T-cell (primary cell): ENCODE measurements at regions not wholly inside any gene's neighbourhood (a gene's known extent, or its start where the extent isn't known, plus 50 kb on each side); places are given as distances from the start of the nearest gene placed in this dataset.

Experiments used
- ATAC-seq, 4 experiments: fragments of 200-7000 bp in 3 of 4; fragments of 150-1000 bp in 1 of 4; cut with Tn5 transposase; replicated peaks in 1 of 4; 1 replicate in 3 of 4; 2 replicates in 1 of 4; pipeline ENCODE4 v1.10.0; 2021; ENCODE audit warnings: moderate library complexity in 3 of 4, mild to moderate bottlenecking in 2 of 4, moderate number of reproducible peaks in 1 of 4
- CTCF ChIA-PET, 2 donors: fragments of 300-600 bp; sonication (Branson Sonifier 250); formaldehyde crosslinking; loops; one replicate each; lab custom pipeline; 2022; ENCODE audit warnings: antibody characterized with exemption in 2 of 2; lab: Charles Lee
- POLR2A ChIA-PET, 2 donors: fragments of 300-600 bp; sonication (Branson Sonifier 250); formaldehyde crosslinking; loops; one replicate each; lab custom pipeline; 2022; ENCODE audit warnings: antibody characterized with exemption in 2 of 2; lab: Charles Lee
- DNase-seq, 35 experiments: peaks; one replicate each; pipeline versions ENCODE4 v3.0.0 to v3.0.0-alpha.2; 2013 to 2023
- H3K27ac ChIP-seq: one replicate; pipeline ENCODE4 v1.5.1; 2013; ENCODE audit warnings: low read length
- H3K27me3 ChIP-seq, 2 experiments: replicated peaks in 1 of 2; 1 replicate in 1 of 2; 2 replicates in 1 of 2; pipeline versions ENCODE4 v1.6.1 to v1.7.0; 2013; ENCODE audit warnings: low read length in 1 of 2, mixed read lengths in 1 of 2; ENCODE audit not compliant: control insufficient read depth in 2 of 2, insufficient read depth in 2 of 2; ENCODE audit errors: extremely low read depth in 1 of 2
- H3K36me3 ChIP-seq, 2 donors: 1 replicate in 1 of 2; 2 replicates in 1 of 2; pipeline versions ENCODE4 v1.6.1 to v1.7.0; 2013; ENCODE audit warnings: low read length in 1 of 2; ENCODE audit not compliant: control insufficient read depth in 2 of 2, insufficient read depth in 1 of 2; ENCODE audit errors: extremely low read depth in 1 of 2
- H3K4me1 ChIP-seq, 2 experiments: 1 replicate in 1 of 2; 2 replicates in 1 of 2; pipeline versions ENCODE4 v1.6.1 to v1.7.0; 2013; ENCODE audit warnings: low read length in 2 of 2, mixed read lengths in 1 of 2; ENCODE audit not compliant: insufficient read depth in 2 of 2, control insufficient read depth in 1 of 2; ENCODE audit errors: extremely low read depth in 1 of 2
- H3K4me3 ChIP-seq, 2 donors: 1 replicate in 1 of 2; 2 replicates in 1 of 2; pipeline versions ENCODE4 v1.5.1 to v1.7.0; 2013; ENCODE audit warnings: mild to moderate bottlenecking in 2 of 2, low read length in 1 of 2, moderate library complexity in 1 of 2; ENCODE audit not compliant: control insufficient read depth in 1 of 2; ENCODE audit errors: extremely low read depth in 1 of 2
- H3K9me3 ChIP-seq: 2 replicates; pipeline ENCODE4 v1.7.0; 2013
- H3K27ac Mint-ChIP-seq, 2 donors: one replicate each; pipeline ENCODE4 v1.8.0; 2020 to 2021; ENCODE audit warnings: mild to moderate bottlenecking in 2 of 2, mixed read lengths in 2 of 2
- H3K27me3 Mint-ChIP-seq, 2 donors: one replicate each; pipeline ENCODE4 v1.8.0; 2021 to 2022; ENCODE audit warnings: mixed read lengths in 2 of 2
- H3K36me3 Mint-ChIP-seq: one replicate; pipeline ENCODE4 v1.8.0; 2021; ENCODE audit warnings: mixed read lengths
- H3K4me1 Mint-ChIP-seq, 3 donors: one replicate each; pipeline ENCODE4 v1.8.0; 2020 to 2022; ENCODE audit warnings: mixed read lengths in 3 of 3, mild to moderate bottlenecking in 1 of 3
- H3K4me3 Mint-ChIP-seq, 3 donors: one replicate each; pipeline ENCODE4 v1.8.0; 2020 to 2022; ENCODE audit warnings: mild to moderate bottlenecking in 3 of 3, mixed read lengths in 3 of 3, moderate library complexity in 3 of 3
- H3K9me3 Mint-ChIP-seq, 3 donors: one replicate each; pipeline ENCODE4 v1.8.0; 2020 to 2022; ENCODE audit warnings: mixed read lengths in 3 of 3
- WGBS: methylation state at CpG from one replicate; pipeline ENCODE4 v1.1.5; 2013; ENCODE audit warnings: missing lambda C conversion rate; ENCODE audit not compliant: insufficient coverage; 5-methylcytosine and 5-hydroxymethylcytosine counted together

DNA sequence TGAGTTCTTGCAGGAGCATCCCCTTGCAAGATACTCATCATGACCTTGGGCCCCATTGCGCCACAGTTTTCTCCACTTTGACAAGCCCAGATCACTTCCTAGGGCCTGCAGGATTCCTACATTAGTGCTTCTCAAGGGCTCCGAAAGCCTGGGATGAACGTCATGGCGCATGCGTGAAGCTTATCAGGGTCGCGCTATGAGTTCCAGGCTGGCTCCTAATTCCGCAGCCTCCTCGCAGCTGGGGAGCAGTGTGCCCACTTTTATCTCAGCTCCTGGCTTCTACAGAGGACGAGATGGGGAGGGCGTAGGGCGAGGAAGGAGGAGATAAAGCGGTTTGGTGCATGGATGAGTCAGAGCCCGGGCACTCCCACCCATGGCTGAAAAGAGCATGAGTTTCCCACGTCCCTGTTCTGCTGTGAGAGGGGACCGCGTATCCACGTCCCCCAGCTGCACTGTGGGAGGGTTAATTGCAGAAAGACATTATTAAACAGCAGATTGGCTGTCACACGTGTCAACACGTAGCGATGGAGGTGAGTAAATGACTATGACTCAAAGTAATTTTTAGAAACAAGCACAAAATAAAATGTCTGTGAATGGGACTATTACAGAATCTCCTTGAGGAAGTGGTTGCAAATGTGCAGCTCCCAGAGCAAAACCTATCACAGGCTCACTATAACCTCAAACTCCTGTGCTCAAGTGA is 72.9 kb upstream of the DSP start:
- Mint-ChIP-seq H3K36me3 (no peaks in the 10 kb centered on the region), H3K27ac (no peak overlapping the region), H3K9me3 (peaks cover 0 to 3% (median 0%) of the 10 kb centered on the region in 3 donors), H3K4me1 (peaks cover 0 to 6% (median 1%) of the 10 kb centered on the region in 3 donors), H3K27me3 (peaks cover 0 to 5% of the 10 kb centered on the region in 2 donors), H3K4me3 (peak overlapping the region in 1 of 3 donors; percentile 58)
- WGBS, result 66% methylated on average over 16 of the region's 21 CpGs
- Histone ChIP-seq H3K27me3 (peaks cover 0 to 4% of the 10 kb centered on the region in 2 experiments), H3K9me3 (no peaks in the 10 kb centered on the region), H3K36me3 (no peaks in the 10 kb centered on the region), H3K4me3 (no peak overlapping the region), H3K27ac (no peak overlapping the region), H3K4me1 (no peaks in the 10 kb centered on the region)
- POLR2A ChIA-PET, result interaction anchor here in 1 of 2 donors (0.7 kb wide), 1 partner anchor 10 kb away, joined by 7 read pairs; no protein-coding TSS in a partner anchor
- CTCF ChIA-PET, result no interaction called here
- DNase-seq (no peak), ATAC-seq (peak in 1 of 4 experiments; percentile 52)

DNA sequence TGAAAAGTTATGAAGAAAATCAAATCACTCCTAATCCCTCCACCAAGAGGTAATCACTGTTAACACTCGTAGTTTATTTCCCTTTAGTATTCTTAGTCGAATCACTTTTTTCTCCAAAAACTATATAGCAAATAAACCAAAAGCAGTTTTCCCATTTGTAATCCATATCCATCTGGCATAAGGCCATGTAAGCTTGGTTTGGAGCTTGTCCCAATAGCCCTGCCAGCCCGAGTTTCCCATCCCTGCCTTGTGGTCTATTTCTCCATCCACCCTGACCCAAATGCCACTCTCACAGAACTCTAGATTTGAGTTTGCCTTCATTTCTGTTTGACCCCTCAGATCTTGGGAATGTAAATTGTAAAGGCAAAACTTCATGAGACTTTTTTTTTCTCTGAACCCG is 71.8 kb upstream of the DSP start:
- CTCF ChIA-PET, result no interaction called here
- no peaks in the 10 kb centered on the region for H3K36me3 Mint-ChIP-seq
- H3K9me3 Mint-ChIP-seq, result peaks cover 0 to 3% (median 0%) of the 10 kb centered on the region in 3 donors
- POLR2A ChIA-PET, result no interaction called here
- H3K9me3 ChIP-seq, result no peaks in the 10 kb centered on the region
- no peak overlapping the region for H3K4me3 ChIP-seq
- peaks cover 0 to 6% (median 1%) of the 10 kb centered on the region in 3 donors for H3K4me1 Mint-ChIP-seq
- H3K27ac Mint-ChIP-seq, result no peak overlapping the region
- no peaks in the 10 kb centered on the region for H3K4me1 ChIP-seq
- WGBS, result 76% methylated on average over 2 of the region's 4 CpGs
- H3K27ac ChIP-seq, result no peak overlapping the region
- no peak for DNase-seq
- no peak overlapping the region for H3K4me3 Mint-ChIP-seq
- ATAC-seq, result no peak
- H3K27me3 Mint-ChIP-seq, result peaks cover 0 to 7% of the 10 kb centered on the region in 2 donors
- H3K36me3 ChIP-seq, result no peaks in the 10 kb centered on the region
- H3K27me3 ChIP-seq, result peaks cover 0 to 4% of the 10 kb centered on the region in 2 experiments

DNA sequence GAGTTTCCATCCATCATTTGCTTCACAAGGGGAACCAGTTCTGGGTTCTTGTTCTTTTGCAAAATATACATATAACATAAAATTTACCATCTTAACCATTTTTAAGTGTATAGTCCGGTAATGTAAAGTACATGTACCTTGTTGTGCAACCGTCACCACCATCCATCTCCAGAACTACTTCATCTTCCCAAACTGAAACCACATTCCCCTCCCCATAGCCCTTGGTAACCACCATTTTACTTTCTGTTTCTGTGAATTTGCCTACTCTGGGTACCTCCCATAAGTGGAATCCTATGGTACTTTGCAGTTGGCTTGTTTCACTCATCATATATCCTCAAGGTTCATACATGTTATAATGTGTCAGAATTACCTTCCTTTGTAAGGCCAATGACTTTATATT is 70.3 kb upstream of the DSP start:
- H3K27me3 ChIP-seq, result peaks cover 0 to 4% of the 10 kb centered on the region in 2 experiments
- ChIA-PET POLR2A (no interaction called here), CTCF (no interaction called here)
- no peak overlapping the region for H3K27ac ChIP-seq
- H3K36me3 ChIP-seq, result no peaks in the 10 kb centered on the region
- no peaks in the 10 kb centered on the region for H3K9me3 ChIP-seq
- WGBS, result no CpG with 5 or more reads among the region's 2 CpGs
- Mint-ChIP-seq H3K9me3 (peaks cover 0 to 3% (median 0%) of the 10 kb centered on the region in 3 donors), H3K4me3 (no peak overlapping the region), H3K27me3 (peaks cover 0 to 7% of the 10 kb centered on the region in 2 donors), H3K4me1 (peaks cover 0 to 6% (median 1%) of the 10 kb centered on the region in 3 donors), H3K27ac (no peak overlapping the region), H3K36me3 (no peaks in the 10 kb centered on the region)
- no peaks in the 10 kb centered on the region for H3K4me1 ChIP-seq
- H3K4me3 ChIP-seq, result no peak overlapping the region
- DNase-seq (no peak), ATAC-seq (no peak)

DNA sequence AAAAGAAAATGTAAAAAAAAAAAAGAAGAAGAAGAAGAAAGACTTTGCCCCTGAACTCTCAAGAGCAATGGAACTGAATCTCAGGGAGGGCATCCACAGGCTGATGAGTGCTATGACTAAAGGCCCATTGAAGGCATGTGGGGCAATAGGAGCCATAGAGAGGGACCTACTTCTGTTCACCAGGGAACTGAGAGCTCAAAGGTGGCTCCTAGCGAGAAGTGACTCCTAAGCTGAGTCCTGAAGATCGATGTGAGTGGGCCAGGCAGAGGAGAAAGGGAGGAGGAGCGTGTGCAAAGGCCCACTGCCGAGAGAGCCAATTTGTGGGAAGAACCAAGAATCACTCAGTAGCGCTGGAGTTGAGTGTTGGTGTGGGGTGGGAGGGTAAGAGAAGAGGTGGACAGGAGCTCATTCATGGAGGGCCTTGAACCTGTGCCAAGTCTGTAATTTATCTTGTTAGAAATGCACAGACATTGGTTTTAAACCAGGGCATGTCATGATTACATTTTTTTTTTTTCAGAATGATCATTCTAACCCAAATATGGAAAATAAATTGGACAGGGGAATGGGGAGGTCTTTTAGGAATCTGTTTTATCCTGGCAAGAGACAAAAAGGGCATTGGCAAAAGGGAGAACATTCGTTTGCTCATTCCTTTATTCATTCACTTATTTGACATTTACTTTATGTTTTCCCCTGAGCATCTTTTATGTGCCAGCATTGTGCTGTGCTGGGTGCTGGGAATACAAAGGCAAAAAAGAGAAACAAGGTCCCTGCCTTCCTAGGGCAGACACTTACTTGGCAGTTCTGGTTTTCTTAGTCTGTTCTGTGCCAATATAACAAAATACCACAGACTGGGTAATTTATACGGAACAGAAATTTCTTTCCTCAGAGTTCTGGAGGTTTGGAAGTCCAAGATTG is 67.4 kb upstream of the DSP start:
- Mint-ChIP-seq H3K27me3 (peaks cover 5% of the 10 kb centered on the region in 2 donors), H3K4me3 (no peak overlapping the region), H3K36me3 (no peaks in the 10 kb centered on the region), H3K9me3 (peaks cover 0 to 3% (median 0%) of the 10 kb centered on the region in 3 donors), H3K4me1 (no peaks in the 10 kb centered on the region), H3K27ac (no peak overlapping the region)
- CTCF ChIA-PET, result no interaction called here
- DNase-seq (no peak), ATAC-seq (no peak)
- Histone ChIP-seq H3K27ac (no peak overlapping the region), H3K4me3 (no peak overlapping the region), H3K36me3 (no peaks in the 10 kb centered on the region), H3K4me1 (no peaks in the 10 kb centered on the region), H3K27me3 (peaks cover 0 to 4% of the 10 kb centered on the region in 2 experiments), H3K9me3 (no peaks in the 10 kb centered on the region)
- WGBS, result 91% methylated on average over 4 of the region's 7 CpGs
- POLR2A ChIA-PET, result no interaction called here

GRCh38 chr6:7475081-7475480 is 66.4 kb upstream of the DSP start:
- Histone ChIP-seq H3K4me1 (no peaks in the 10 kb centered on the region), H3K4me3 (no peak overlapping the region), H3K27me3 (peaks cover 0 to 4% of the 10 kb centered on the region in 2 experiments), H3K27ac (no peak overlapping the region), H3K9me3 (no peaks in the 10 kb centered on the region), H3K36me3 (no peaks in the 10 kb centered on the region)
- Mint-ChIP-seq H3K36me3 (no peaks in the 10 kb centered on the region), H3K27me3 (peaks cover 2 to 5% of the 10 kb centered on the region in 2 donors), H3K9me3 (peaks cover 0 to 3% (median 0%) of the 10 kb centered on the region in 3 donors), H3K4me1 (no peaks in the 10 kb centered on the region), H3K27ac (no peak overlapping the region), H3K4me3 (no peak overlapping the region)
- WGBS, result 60% methylated on average over 1 of the region's 5 CpGs
- no peak for DNase-seq
- no peak for ATAC-seq
- ChIA-PET CTCF (no interaction called here), POLR2A (no interaction called here)

DNA sequence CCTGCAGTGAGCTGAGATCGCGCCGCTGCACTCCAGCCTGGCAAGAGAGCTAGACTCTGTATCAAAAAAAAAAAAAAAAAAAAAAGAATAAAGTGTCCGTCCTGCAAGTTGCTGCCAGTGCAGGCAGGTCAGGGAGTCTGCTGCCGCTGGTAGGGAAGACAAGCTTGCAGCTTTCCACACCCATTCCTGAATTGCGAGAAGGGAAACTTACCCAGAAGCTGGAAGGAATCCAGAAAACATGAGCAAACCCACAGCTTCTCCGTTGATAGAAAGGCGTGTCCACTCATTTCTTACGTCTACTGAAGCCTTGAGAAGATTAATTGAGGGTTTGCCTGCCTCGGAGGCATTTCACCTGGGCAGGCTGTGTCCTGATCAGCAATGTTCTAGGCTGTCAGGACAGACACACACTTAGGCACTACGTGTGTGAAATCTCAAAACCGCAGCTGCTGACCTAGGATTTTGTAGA is 61.6 kb upstream of the DSP start:
- Histone ChIP-seq H3K4me3 (no peak overlapping the region), H3K9me3 (no peaks in the 10 kb centered on the region), H3K36me3 (no peaks in the 10 kb centered on the region), H3K4me1 (no peaks in the 10 kb centered on the region), H3K27me3 (no peaks in the 10 kb centered on the region), H3K27ac (no peak overlapping the region)
- Mint-ChIP-seq H3K27ac (no peak overlapping the region), H3K9me3 (no peaks in the 10 kb centered on the region), H3K36me3 (no peaks in the 10 kb centered on the region), H3K4me1 (no peaks in the 10 kb centered on the region), H3K4me3 (no peak overlapping the region), H3K27me3 (peaks cover 0 to 5% of the 10 kb centered on the region in 2 donors)
- ATAC-seq, result no peak
- 78% methylated on average over 5 of the region's 12 CpGs for WGBS
- ChIA-PET CTCF (no interaction called here), POLR2A (no interaction called here)
- no peak for DNase-seq
